NCI-H82 treated with DMSO at 0.1 percent for 48 hours (cell line): ENCODE measurements at regions not wholly inside any gene's neighbourhood (a gene's known extent, or its start where the extent isn't known, plus 50 kb on each side); places are given as distances from the start of the nearest gene placed in this dataset.

Experiments used
- DNase-seq: peaks from one replicate; lab custom pipeline; 2025; ENCODE audit not compliant: unreplicated experiment; lab: John Stamatoyannopoulos, UW

- no peak for DNase-seq
These were observed 261.0 kb downstream of the PDGFC start for GRCh38 chr4:156710365-156711192.

- no peak for DNase-seq
These were observed 266.3 kb downstream of the PDGFC start for GRCh38 chr4:156705311-156705710.

DNA sequence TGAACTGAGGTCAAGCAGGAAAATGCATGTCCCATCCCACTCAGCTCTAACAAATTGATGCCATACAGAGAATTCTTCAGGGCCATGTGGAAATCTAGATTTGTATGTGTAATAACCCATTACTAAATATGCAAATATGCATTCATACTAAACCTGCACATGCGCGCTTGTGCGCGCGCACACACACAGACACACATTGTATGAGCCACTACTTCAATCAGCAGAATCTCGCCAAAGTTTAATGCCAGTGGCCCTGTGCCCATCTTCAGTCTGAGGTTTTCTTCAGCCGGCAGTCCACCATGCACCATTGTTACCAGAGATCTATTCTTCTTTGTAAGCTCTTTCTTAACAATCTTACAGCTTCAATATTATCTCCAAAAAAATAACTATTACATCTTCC is 276.4 kb downstream of the PDGFC start:
- DNase-seq, result no peak

GRCh38 chr4:156694413-156694812 is 277.2 kb downstream of the PDGFC start:
- DNase-seq, result no peak

GRCh38 chr4:156693557-156693956 is 278.0 kb downstream of the PDGFC start:
- no peak for DNase-seq

GRCh38 chr4:156692016-156692415 is 279.6 kb downstream of the PDGFC start:
- DNase-seq, result no peak

GRCh38 chr4:156690572-156690971 is 281.0 kb downstream of the PDGFC start:
- DNase-seq, result no peak

DNA sequence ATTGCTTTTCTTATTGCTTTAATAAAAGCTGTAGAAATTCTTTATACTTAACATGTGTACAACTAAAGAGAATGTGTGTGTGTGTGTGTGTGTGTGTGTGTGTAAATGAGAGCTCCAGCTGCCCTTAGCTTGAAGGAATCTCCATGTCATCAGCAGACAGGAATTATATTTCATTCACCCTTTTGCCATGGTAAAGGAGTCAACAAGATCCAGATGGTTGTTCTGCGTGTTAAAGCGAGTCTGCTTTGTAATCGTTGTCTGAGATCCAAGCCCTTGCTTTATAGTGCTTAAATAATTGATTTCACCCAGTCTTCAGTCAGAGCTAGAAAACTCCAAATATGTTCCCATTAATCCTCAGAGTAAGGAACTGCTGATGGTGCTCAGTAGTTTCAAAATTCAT is 285.5 kb downstream of the PDGFC start:
- DNase-seq, result peak; percentile 59

DNA sequence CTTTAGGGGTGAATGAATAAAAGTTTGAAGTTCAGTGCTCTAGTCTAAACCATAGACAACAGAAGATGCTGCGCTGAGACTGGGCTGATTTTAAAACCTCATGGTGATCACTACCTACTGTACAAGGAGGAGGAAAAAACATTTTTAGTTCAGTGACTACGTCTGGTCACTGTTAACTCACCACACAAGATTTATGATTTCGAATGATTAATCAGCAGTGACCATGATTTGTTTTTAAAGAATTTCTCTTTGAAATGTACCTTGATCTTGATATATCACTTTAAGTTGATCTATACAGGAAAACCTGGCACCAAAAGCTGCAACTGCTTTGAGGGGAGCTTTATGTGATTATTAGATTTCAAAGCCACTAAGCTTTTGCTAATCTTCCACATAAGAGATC is 286.3 kb downstream of the PDGFC start:
- peak; percentile 44 for DNase-seq

GRCh38 chr4:156677656-156678055 is 293.9 kb downstream of the PDGFC start:
- DNase-seq, result no peak

GRCh38 chr4:156677131-156677531 is 294.5 kb downstream of the PDGFC start:
- no peak for DNase-seq

GRCh38 chr4:156676116-156676851 is 295.3 kb downstream of the PDGFC start:
- DNase-seq, result no peak

DNA sequence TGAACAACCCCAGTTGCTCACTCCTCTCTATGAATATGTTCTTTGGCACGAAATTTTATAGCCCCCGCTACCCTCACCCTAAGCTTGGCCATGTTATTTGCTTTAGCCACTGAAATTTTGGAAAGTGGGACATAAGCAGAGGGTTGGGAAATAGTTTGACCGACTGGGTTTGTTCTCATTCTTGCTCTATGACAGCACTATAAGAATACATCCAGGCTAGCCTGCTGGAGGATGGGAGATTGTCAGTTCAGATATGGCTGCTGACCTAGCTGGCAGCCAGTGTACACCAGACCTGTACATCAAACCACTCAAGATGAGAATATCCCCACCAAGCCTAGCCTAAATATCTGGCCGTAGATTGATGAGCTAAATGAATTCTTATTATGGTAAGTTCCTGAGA is 298.1 kb downstream of the PDGFC start:
- DNase-seq, result no peak

DNA sequence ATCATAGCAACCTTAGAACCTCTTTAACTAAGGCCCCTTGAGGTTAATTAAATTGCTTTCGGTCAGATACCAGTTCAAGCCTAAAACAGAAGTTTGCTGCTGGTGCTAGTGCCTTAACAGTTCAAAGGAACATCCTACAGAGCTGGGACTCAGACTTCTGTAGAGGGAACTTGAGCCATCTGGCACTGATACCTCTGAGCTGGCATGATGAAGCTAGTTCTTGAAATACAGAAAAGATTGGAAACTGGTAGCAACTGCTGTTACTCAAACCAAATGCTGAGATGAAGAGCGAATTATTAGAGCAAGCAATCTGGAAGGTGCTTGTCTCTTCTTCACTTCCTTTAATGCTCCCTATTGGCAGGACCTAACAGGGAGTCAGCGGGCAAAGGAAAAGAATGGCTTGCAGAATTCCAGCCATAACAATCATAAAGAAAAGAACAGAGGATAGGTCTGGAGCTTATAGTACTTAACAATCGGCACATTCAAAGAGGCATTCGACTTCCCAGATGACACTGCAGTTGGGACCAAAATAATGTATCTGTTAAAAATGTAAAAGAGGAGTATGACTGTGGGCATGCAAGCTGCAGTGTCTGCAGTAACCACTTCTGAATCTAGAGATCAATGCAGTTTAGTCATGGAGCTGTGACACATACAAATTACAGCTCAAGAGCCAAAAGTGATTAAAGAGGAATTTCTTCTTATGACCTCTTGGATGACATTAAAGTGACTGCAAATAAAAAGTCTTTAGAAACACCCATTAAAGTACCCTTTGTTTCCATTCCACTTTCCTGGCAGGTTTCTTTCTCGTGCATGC is 298.9 kb downstream of the PDGFC start:
- no peak for DNase-seq

- DNase-seq, result no peak
These were observed 305.7 kb downstream of the PDGFC start for GRCh38 chr4:156665780-156666366.

DNA sequence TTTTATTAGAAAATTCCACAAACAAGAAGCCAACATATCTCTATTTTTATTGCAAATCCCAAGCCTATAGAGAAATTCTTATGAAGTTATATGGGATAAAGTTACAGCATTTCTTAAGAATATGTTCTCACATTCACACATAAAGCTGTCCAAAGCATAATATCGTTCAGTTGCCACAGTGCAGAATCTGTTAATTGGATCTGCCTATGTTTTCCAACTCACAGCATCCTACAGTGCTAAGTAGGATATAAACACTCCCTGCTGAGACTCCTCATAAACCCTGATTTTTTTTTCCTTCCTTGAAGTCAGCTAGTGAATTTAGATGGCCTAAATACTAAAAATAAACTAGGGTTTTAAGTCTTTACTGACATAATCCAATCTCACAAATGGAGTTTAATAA is 307.9 kb downstream of the PDGFC start:
- DNase-seq, result peak; percentile 58

DNA sequence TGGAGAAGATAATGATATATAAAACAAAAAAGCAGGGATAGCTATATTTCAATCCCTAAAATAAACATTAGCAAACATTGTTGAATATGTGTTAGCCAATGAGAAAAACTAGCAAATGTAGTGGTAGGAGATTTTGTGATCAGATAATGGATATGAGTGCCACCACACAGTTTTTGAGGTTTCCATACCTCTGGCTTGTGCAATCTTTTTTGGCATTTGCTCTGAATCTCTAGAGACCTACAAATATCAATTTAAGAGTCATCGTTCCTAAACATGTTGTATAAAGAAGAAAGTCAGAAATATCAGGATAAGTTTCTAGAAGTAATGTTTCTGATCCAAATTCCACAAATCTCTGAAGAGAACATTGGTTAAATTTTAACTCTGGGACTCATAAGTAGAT is 308.7 kb downstream of the PDGFC start:
- no peak for DNase-seq

GRCh38 chr4:156661555-156661954 is 310.0 kb downstream of the PDGFC start:
- no peak for DNase-seq

GRCh38 chr4:156660465-156660864 is 311.1 kb downstream of the PDGFC start:
- no peak for DNase-seq

GRCh38 chr4:156659983-156660382 is 311.6 kb downstream of the PDGFC start:
- no peak for DNase-seq

GRCh38 chr4:156659570-156659969 is 312.0 kb downstream of the PDGFC start:
- no peak for DNase-seq
